ENCODE measurements at regions not wholly inside any gene's neighbourhood (a gene's known extent, or its start where the extent isn't known, plus 50 kb on each side); places are given as distances from the start of the nearest gene placed in this dataset.

DNA sequence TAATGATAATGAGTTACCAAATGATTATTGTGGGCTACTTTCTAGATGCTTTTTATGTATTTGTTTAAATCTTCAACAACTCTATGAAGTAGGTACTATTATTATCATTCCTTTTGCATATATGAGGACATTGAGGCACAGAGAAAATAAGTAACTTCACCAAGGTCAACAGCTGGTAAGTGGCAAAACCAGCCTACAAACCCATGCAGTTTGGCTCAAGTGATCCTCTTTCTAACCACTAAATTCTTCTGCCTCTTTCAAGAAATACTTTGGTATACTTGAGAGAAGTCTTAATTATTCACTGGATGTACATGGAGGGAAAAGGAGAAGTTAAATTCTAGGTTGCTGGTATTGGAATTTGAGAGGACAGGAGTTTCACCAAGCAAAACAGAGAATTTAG lies 495.2 kb upstream of the CADM1 start:
- TF ChIP-seq, protein P1, sequence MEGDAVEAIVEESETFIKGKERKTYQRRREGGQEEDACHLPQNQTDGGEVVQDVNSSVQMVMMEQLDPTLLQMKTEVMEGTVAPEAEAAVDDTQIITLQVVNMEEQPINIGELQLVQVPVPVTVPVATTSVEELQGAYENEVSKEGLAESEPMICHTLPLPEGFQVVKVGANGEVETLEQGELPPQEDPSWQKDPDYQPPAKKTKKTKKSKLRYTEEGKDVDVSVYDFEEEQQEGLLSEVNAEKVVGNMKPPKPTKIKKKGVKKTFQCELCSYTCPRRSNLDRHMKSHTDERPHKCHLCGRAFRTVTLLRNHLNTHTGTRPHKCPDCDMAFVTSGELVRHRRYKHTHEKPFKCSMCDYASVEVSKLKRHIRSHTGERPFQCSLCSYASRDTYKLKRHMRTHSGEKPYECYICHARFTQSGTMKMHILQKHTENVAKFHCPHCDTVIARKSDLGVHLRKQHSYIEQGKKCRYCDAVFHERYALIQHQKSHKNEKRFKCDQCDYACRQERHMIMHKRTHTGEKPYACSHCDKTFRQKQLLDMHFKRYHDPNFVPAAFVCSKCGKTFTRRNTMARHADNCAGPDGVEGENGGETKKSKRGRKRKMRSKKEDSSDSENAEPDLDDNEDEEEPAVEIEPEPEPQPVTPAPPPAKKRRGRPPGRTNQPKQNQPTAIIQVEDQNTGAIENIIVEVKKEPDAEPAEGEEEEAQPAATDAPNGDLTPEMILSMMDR (conservative IDR thresholded peaks at IDR 0.05; ENCODE audit: control insufficient read depth, insufficient read depth, low read depth, low read length): no peak
- H3K4me3 ChIP-seq (ENCODE audit: control insufficient read depth, low read depth, low read length): no peak overlapping the region
- DNase-seq (ENCODE audit: low read depth): no peak

DNA sequence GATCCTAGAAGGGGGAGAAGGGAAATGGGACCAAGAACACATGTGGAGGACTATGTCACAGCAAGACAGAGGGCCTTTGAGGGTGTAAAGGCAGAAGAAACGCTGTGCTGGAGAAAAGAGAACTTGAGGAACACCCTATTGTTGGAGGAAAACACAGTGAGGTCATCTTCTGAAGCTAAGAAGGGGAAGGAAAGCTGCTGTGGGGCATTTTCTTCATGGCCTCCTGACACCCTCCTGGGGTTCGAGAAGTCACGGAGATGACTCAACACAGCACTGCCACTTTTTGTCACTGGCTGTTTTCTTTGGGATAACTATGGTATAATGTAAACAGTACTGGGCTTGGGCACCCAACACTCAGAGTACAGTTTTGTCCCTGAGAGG lies 492.6 kb upstream of the CADM1 start:
- no peak for DNase-seq (ENCODE audit: low read depth)
- TF ChIP-seq, protein P1 (conservative IDR thresholded peaks at IDR 0.05; ENCODE audit: control insufficient read depth, insufficient read depth, low read depth, low read length): no peak
- H3K4me3 ChIP-seq (ENCODE audit: control insufficient read depth, low read depth, low read length): no peak overlapping the region

DNA sequence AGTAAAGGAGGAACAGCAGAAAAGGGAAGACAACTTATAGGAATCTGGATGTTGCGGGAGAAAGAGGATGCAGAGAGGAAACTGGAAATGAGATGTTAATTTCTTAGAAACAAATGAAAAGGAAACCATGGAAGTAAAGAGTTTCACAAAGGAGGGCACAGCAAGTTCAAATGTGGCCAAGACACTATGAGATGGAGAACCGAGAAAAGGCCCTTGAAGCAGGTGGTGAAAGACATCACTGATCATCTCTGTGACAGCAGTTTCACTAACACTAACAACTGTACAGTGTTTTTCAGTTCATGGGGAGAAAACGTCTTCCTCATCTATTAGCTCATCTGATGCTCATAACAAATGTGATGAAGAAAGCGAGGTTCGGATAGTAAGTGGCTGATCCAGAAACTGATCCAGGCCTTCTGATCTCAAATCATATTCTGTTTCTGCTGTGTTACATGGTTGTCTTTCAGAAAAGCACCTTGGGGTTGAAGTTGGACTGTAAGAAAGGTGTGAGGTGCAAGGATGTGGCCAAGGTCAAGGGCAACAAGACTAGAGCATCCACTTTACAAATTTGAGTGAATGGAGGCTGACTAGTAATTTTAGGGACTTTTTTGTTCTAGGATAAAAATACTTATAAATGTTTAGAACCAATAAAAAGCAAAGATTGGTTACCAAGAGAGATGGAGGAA lies 492.1 kb upstream of the CADM1 start:
- DNase-seq (ENCODE audit: low read depth): no peak
- TF ChIP-seq, protein P1 (conservative IDR thresholded peaks at IDR 0.05; ENCODE audit: control insufficient read depth, insufficient read depth, low read depth, low read length): no peak
- H3K4me3 ChIP-seq (ENCODE audit: control insufficient read depth, low read depth, low read length): no peak overlapping the region

DNA sequence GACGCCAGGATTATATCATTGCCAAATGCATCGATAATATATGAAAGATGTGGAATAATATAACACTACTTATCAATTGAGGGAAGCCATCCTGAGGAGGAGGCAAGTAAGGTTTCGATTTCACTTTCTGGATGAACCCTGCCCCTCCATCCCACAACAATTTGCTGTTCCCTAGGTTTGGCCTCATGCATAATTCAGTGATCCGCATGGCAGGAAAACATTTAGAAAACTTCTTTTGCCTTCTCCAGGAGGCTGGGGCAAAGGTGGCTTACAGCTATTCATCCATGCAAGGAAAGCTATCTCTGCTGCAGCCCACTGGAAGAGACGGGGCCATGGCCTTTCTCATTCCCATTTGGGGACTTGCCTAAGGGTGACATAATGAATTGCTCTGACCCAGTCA lies 489.4 kb upstream of the CADM1 start:
- no peak overlapping the region for H3K4me3 ChIP-seq (ENCODE audit: control insufficient read depth, low read depth, low read length)
- TF ChIP-seq, protein P1 (conservative IDR thresholded peaks at IDR 0.05; ENCODE audit: control insufficient read depth, insufficient read depth, low read depth, low read length): no peak
- DNase-seq (ENCODE audit: low read depth): no peak

DNA sequence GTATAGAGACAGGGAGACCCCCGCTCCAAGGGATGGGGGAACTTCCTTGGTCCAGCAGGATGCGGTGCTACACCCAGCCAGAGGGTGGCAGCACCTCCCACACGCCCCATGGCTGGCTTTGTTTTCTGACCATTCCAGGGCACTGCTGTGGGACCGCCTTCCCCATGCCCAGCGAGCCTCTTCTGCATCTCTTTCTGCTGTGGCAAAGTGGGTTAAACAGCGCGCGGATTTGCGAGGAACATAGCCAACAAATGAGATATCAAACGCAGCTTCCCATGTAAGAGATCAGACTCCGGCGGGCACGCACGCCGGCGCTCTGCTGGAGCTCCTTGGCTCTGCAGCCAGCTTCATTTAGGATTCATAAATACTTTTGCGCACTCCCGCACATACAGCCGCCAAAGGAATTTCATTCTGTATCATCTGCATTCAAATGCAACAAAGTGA lies 485.8 kb upstream of the CADM1 start:
- TF ChIP-seq, protein P1 (conservative IDR thresholded peaks at IDR 0.05; ENCODE audit: control insufficient read depth, insufficient read depth, low read depth, low read length): no peak
- DNase-seq (ENCODE audit: low read depth): no peak
- no peak overlapping the region for H3K4me3 ChIP-seq (ENCODE audit: control insufficient read depth, low read depth, low read length)

DNA sequence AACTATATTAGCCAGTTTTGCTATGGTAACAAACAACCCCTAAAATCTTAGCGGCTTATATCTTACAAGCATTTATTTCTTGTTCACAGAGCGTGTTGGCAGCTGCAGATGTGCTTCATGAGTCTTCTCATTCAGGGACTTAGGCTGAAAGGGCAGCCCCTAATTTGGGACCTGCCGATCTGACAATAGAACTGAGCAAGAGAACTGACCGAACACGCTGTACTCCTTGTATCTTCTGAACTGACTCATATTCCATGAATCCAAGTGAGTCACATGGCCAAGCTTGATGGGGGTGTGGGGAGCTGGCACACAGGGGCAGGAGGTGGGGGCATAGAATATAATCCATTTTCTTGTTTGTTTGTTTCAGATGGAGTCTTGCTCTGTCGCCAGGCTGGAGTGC lies 481.7 kb upstream of the CADM1 start:
- DNase-seq (ENCODE audit: low read depth): no peak
- H3K4me3 ChIP-seq (ENCODE audit: control insufficient read depth, low read depth, low read length): no peak overlapping the region
- TF ChIP-seq, protein P1 (conservative IDR thresholded peaks at IDR 0.05; ENCODE audit: control insufficient read depth, insufficient read depth, low read depth, low read length): no peak

DNA sequence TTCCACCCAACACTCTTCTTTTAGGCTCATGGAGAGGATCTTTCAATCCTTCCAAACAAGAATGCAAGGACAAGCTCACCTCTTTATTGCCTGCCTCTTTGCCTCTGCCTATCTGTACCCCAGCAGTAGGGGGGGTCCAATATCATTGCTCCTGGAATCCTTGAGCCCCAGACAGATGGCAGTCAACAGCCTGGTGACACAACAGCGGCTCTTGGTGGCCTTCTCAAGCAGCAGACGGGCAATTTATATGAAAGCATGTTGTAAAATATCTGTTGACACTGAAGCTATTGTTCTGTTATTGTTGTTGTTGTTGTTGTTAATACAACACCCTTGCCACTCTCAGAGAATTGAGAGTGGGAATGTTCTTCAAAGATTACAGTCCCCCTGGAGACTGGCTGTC lies 480.0 kb upstream of the CADM1 start:
- no peak for DNase-seq (ENCODE audit: low read depth)
- no peak overlapping the region for H3K4me3 ChIP-seq (ENCODE audit: control insufficient read depth, low read depth, low read length)
- TF ChIP-seq, protein P1 (conservative IDR thresholded peaks at IDR 0.05; ENCODE audit: control insufficient read depth, insufficient read depth, low read depth, low read length): no peak

Measured in fibroblast of mammary gland (primary cell).